Choroid plexus epithelial cell (primary cell): ENCODE measurements at regions not wholly inside any gene's neighbourhood (a gene's known extent, or its start where the extent isn't known, plus 50 kb on each side); places are given as distances from the start of the nearest gene placed in this dataset.
A peak's percentile ranks its signal among the peaks of the same experiment; 100 is the strongest.

ENCODE experiments used
- DNase-seq: peaks from one replicate; pipeline ENCODE4 v3.0.0-alpha.2; 2010; ENCODE audit warnings: low read depth
- H3K4me3 ChIP-seq: 2 replicates; pipeline ENCODE4 v1.5.1; 2011; ENCODE audit warnings: low read depth, mild to moderate bottlenecking, control low read depth, low read length, moderate library complexity
- CTCF ChIP-seq: conservative IDR thresholded peaks from 2 replicates; pipeline ENCODE4 v1.5.1; 2011; ENCODE audit warnings: low read depth, mild to moderate bottlenecking, control low read depth, inconsistent platforms, low read length, moderate library complexity

- no peak for TF ChIP-seq CTCF
- no peak overlapping the region for H3K4me3 ChIP-seq
- DNase-seq = peak; percentile 63
Observed at GRCh38 chr9:16960084-16960483, 89.6 kb upstream of the BNC2 start.

GRCh38 chr9:16959391-16959790, 88.9 kb upstream of the BNC2 start:
- DNase-seq = no peak

GRCh38 chr9:16954040-16954439, 83.6 kb upstream of the BNC2 start:
- DNase-seq = no peak
- no peak overlapping the region for H3K4me3 ChIP-seq
- no peak for TF ChIP-seq CTCF

More at GRCh38 chr9:16959391-16959790, 88.9 kb upstream of the BNC2 start:
- no peak for TF ChIP-seq CTCF
- no peak overlapping the region for H3K4me3 ChIP-seq

- no peak overlapping the region for H3K4me3 ChIP-seq
- DNase-seq = no peak
- TF ChIP-seq CTCF = no peak
Observed at GRCh38 chr9:16951502-16951901, 81.0 kb upstream of the BNC2 start.

GRCh38 chr9:16950051-16950450, 79.6 kb upstream of the BNC2 start:
- no peak overlapping the region for H3K4me3 ChIP-seq
- TF ChIP-seq CTCF = no peak
- DNase-seq = no peak

GRCh38 chr9:16930578-16930977, 60.1 kb upstream of the BNC2 start:
- DNase-seq = no peak
- no peak for TF ChIP-seq CTCF
- H3K4me3 ChIP-seq = no peak overlapping the region

GRCh38 chr9:16928179-16928945, 57.9 kb upstream of the BNC2 start:
- TF ChIP-seq CTCF = no peak
- peak; percentile 37 for DNase-seq
- H3K4me3 ChIP-seq = no peak overlapping the region
